Left colon (tissue), 2 donors: ENCODE measurements at regions not wholly inside any gene's neighbourhood (a gene's known extent, or its start where the extent isn't known, plus 50 kb on each side); places are given as distances from the start of the nearest gene placed in this dataset.

Source experiments
- ATAC-seq: fragments of 200-7000 bp; cut with Tn5 transposase; one replicate; pipeline ENCODE4 v1.9.1; 2020; ENCODE audit warnings: mild to moderate bottlenecking, moderate library complexity
- DNase-seq, 2 donors: peaks; one replicate each; pipeline ENCODE4 v3.0.0-alpha.2; 2020
- intact Hi-C, 2 donors: fragments of 100-400 bp; cut with DNase I in 1 of 2; cut with micrococcal nuclease in 1 of 2; formaldehyde crosslinking; loops; one replicate each; pipeline versions ENCODE4 v1.11.2 to v1.14.0; 2022; cut with DNase I, micrococcal nuclease
- donor health status: DM: no; HTN: no; CAD: no.
- donor health status: DM: yes; HTN: yes; CAD: no.

DNA sequence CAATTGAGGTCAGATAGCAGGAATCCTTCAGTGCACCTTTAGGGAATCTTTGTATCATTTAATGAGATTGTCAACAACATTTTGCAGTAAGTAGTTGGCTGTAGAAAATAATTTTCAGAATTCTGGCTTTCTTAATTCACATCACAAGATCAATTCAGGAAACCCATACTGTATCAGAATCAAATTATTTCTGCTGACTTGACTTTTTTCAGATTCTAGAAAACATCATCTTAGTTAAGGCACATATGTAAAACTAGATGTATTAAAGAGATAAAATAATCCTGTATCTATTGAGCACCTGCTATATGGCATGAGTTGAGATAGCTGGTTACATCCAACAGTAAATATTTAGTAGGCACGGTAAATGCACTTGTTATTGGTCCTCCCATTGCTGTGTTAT is 791.4 kb downstream of the TDRD15 start:
- intact Hi-C loops: no loop called here
- ATAC-seq (no peak), DNase-seq (no peak)

DNA sequence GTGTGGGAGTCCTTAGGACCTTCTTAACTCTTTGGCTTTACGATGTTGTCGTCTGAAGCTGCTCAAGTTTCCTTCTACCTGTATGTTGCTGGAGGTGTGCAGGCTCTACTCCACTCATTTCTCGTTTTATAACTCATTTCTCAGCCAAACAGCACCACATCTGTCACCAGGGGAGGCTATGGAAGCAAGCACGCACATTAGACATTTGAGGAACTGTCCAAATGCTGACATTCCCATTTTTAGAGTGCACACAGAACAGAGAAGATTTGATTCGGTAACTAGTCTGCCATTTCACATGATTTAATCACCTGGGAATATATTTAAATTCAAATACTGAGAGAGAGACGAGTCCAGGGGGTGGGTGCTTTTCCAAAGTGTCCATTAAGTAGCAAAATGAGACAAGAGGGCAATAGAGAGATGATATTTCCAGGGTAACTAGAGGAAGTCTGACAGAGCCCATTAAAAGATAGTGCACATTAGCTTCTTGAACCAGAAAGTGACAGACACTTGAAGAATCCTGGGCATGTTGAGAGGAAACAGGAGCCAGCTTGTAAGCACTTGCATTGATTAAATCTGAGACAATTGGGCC is 793.3 kb downstream of the TDRD15 start:
- ATAC-seq (no peak), DNase-seq (no peak)
- intact Hi-C loops: no loop called here

DNA sequence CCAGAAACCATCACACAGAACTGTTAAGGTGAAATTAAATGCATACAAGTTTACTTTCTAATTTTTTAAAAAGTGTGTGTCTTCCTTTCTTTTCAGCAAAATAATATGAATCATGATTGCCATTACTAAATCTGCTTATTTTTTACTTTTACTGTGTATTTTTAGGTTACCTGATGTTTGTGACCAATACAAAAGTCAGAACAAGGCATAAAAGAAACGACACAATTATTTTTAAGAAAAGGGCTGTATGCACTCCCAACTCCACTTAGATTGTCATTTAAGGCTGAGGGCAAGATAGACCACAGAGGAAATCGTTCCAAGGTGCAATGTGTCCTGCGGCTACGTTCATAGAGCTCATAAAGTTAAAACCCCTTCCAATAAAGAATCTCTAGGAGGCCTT is 797.0 kb downstream of the TDRD15 start:
- ATAC-seq (no peak), DNase-seq (no peak)
- intact Hi-C loops: no loop called here

DNA sequence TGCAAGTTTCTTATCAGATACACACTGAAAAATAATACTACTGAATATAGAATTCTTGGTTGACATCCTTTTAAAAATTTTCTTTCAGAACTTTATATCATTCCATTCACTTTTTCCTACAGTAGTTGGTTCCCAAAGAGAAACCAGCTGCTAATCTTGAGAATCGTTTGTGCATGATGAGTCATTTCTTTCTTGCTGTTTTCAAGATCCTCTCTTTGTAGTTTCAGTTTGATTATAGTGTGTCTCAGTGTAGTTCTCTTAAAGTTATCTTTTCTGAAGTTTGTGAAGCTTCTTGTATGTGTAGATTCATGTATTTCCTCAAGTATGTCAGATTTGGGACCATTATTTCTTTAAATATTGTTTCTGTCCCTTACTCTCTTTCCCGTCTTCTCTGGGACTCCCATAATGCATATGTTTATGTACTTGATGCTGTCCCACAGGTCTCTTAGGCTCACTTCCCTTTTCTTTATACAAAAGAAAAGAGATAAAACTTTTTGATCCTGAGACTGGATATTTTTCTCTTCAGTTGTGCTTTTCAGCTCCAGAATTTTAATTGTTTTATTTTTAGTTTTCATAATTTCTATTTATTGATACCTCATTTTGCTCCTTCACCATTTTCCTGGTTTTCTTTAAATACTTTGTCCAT is 801.0 kb downstream of the TDRD15 start:
- DNase-seq (no peak), ATAC-seq (no peak)
- intact Hi-C loops: no loop called here

DNA sequence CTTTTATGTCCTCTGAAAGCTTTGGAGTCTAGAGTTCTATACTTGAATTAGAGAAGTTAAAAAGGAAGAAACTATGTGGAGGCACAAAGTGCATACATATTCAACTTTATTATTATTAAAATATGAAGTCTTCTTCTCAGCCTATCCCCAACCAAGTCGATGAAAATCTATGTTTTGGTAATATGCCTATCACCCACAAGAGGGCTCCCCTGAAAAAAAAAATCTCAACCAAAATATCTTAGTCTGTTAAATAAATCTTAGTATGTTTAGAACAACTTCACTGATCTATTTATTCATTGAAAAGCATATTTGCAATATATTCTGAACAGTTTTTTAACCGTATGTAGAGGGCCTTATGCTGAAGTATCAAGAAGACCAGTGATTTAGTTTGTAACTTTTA is 804.5 kb downstream of the TDRD15 start:
- ATAC-seq: no peak
- DNase-seq: no peak
- intact Hi-C loops: no loop called here

- ATAC-seq: no peak
- DNase-seq: no peak
- intact Hi-C loops: no loop called here
Measured at GRCh38 chr2:21930226-21930625, 806.5 kb downstream of the TDRD15 start.

- intact Hi-C loops: no loop called here
- DNase-seq (no peak), ATAC-seq (no peak)
Measured at GRCh38 chr2:21939967-21940366, 816.2 kb downstream of the TDRD15 start.

GRCh38 chr2:21944536-21944935 is 820.8 kb downstream of the TDRD15 start:
- no peak for ATAC-seq
- no peak for DNase-seq
- intact Hi-C loops: no loop called here

GRCh38 chr2:21945658-21946057 is 821.9 kb downstream of the TDRD15 start:
- intact Hi-C loops: no loop called here
- no peak for DNase-seq
- no peak for ATAC-seq

GRCh38 chr2:21947046-21947445 is 823.3 kb downstream of the TDRD15 start:
- no peak for ATAC-seq
- DNase-seq: no peak
- intact Hi-C loops: no loop called here

DNA sequence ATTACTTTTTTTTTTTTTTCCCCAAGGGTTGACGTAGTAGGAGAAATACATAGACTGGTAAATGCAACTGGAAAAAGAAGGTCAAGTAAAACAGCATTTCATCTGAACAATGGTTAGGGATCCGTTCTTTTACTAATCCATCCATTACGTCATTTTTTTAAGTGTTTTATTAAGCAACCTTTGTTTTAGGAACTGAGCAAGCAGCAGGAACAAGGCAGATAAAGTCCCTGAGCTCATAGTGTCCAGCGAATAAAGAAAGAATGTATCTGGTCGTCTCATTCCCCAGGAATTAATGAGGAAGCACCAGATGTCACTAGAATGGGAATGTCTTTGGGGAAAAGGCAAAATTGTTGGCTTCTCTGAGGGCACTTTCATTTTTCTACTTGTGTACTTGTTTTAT is 842.4 kb downstream of the TDRD15 start:
- DNase-seq (no peak), ATAC-seq (no peak)
- intact Hi-C loops: no loop called here

DNA sequence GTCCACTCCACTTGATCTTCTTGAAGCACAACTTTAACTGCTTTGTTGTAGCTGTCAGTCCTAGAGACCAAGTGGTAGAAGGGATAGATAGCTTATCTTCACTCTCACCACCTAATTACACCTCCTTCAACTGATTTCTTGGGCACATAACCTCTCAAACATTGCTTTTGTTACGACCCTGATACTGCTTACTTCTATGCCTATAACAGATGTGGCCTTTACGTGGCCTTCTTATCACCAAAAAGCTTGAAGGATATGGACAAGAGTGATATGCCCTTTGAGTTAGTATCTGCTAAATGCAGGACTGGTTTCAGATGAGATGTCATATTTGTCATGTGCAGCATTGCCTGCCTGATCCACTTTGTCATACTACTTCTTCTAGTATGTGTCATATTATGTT is 847.2 kb downstream of the TDRD15 start:
- no peak for DNase-seq
- no peak for ATAC-seq
- intact Hi-C loops: no loop called here

DNA sequence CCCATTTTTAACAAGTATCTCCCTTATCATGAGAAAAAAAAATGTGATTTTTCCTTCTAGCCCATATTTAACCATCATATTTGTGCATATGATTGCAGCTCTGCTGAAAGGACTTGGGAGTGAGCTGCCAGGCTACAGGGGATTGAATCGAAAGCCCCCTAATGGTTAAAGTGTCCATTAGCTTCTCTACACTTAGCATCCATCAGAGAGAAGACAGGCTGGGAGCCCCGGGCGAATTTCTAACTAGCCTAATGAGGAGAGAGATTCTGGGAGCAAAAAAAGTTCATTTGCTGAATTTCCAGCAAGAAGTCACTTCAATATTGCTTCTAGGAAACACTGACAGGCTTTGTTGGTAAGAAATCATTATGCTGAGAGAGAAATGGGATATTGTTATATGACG is 848.8 kb downstream of the TDRD15 start:
- intact Hi-C loops: no loop called here
- ATAC-seq (no peak), DNase-seq (no peak)

DNA sequence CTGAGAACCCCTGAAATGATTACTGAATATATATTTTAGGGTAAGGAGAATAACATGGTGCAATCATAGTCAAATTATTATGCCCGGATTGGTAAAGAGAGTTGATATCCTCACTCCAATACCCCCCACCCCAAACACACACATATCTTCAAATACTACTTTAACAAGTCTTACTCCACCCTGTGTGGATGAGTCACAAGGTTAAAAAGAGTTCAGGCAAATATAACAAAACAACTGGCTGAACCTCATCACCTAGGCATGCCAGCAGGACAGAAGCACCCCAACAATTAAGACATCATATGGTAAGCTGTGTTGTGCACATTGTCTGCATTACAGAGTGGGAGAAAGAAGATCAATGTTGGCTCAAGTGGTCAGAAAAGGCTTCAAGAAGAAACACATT is 857.4 kb downstream of the TDRD15 start:
- intact Hi-C loops: no loop called here
- DNase-seq (no peak), ATAC-seq (no peak)

- no peak for ATAC-seq
- no peak for DNase-seq
- intact Hi-C loops: no loop called here
Measured at GRCh38 chr2:21993002-21993401, 869.2 kb downstream of the TDRD15 start.

DNA sequence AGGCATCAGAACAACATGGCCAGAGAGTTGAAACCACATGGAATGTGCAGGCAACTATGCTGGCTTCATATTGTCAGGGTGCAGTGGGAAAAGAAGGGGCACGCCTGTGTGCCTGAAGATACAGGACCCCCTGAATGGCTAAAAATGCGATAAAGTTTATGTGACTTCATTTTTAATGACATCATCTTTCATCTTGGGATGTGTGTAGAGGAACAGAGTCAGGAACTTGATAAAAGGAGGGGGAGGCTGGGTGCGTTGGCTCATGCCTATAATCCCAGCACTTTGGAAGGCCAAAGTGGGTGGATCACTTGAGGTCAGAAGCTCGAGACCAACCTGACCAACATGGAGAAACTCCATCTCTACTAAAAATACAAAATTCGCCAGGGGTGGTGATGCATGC is 872.6 kb downstream of the TDRD15 start:
- intact Hi-C loops: no loop called here
- no peak for DNase-seq
- no peak for ATAC-seq

- intact Hi-C loops: no loop called here
- DNase-seq (no peak), ATAC-seq (no peak)
Measured at GRCh38 chr2:21999522-21999921, 875.8 kb downstream of the TDRD15 start.

DNA sequence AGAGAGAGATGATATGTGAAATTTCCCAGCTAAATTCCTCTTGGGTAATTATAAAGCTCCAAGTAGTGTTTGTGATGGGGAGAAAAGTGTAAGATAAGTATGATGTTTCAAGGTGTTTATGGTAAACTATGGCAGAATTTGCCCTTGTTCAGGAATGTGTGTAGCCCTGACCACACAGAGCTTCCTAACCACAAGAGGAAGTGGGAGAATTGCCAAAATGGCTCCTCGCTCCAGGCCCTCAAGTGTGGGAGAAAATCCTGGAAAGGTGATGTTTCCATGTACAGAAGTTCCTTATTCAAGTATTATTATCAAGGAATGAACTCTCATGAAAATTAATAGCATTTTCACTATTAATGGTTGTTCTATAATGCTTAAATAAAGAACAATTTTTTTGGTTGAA is 878.3 kb downstream of the TDRD15 start:
- DNase-seq: no peak
- intact Hi-C loops: no loop called here
- no peak for ATAC-seq

DNA sequence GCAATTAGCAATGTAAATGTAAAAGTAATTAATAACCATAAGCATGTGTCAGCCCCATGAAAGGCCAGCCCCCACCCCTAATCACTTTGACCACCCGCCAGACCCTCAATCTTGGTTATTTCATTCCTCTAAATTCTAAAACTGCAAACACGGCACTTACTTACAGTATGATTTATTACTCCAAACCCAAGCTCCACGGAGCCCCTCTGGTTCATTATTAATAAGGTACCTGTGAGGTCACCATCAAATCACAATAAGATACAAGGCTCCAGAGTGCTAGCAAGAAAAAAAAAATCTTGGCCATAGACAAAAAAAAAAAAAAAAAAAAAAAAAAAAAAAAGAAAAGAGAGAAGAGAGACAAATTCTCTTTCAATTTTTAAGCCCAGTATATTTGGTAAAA is 879.5 kb downstream of the TDRD15 start:
- intact Hi-C loops: no loop called here
- ATAC-seq (no peak), DNase-seq (no peak)

GRCh38 chr2:22011048-22011447 is 887.3 kb downstream of the TDRD15 start:
- no peak for ATAC-seq
- no peak for DNase-seq
- intact Hi-C loops: no loop called here

DNA sequence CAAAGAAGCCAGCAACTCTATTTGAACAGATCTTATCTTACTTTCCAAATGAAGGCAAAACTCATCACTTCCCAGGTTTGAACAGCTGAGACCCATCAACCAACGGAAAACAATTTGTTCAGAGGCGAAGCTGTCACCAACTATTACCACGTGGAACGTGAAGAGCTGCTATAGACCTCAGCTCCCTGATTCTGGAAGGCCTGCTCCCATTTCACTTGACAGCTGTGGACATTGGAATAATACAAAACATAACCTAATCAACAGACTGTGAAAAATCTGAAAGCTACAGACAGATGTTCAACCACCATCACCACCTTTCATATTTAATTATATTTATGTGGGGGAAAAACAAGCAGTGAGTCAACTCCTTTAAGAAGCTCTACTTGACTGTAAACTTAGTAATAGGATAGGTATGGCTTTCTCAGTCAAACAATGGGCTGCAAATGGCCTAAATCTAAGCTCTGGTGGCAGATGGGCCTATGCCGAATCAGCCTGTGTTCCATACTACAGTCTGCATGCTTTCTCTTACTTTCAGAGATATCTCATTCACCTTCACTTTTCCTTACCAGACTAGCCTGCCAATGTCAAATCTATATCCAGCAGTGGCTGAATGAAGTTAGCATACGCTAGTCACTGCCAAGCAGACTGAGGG is 896.4 kb downstream of the TDRD15 start:
- DNase-seq (no peak), ATAC-seq (no peak)
- intact Hi-C loops: no loop called here
